HG02571 (cell line): ENCODE measurements at regions not wholly inside any gene's neighbourhood (a gene's known extent, or its start where the extent isn't known, plus 50 kb on each side); places are given as distances from the start of the nearest gene placed in this dataset.
A peak's percentile ranks its signal among the peaks of the same experiment; 100 is the strongest.

ENCODE experiments used
- ATAC-seq: cut with Tn5 transposase; IDR thresholded peaks from one replicate; pipeline ENCODE4 v1.9.1; 2021; ENCODE audit warnings: mild to moderate bottlenecking, moderate library complexity; ENCODE audit not compliant: unreplicated experiment

GRCh38 chr5:164561933-164562872, 1056.8 kb downstream of the MAT2B start:
- no peak for ATAC-seq

- ATAC-seq = no peak
Measured at GRCh38 chr5:164563370-164563769, 1058.0 kb downstream of the MAT2B start.

GRCh38 chr5:164573397-164573796, 1068.0 kb downstream of the MAT2B start:
- no peak for ATAC-seq

GRCh38 chr5:164577201-164577600, 1071.8 kb downstream of the MAT2B start:
- no peak for ATAC-seq

- no peak for ATAC-seq
Measured at GRCh38 chr5:164577742-164578141, 1072.3 kb downstream of the MAT2B start.

GRCh38 chr5:164578401-164578800, 1073.0 kb downstream of the MAT2B start:
- ATAC-seq = no peak

GRCh38 chr5:164578911-164579310, 1073.5 kb downstream of the MAT2B start:
- ATAC-seq = no peak

- ATAC-seq = no peak
Measured at GRCh38 chr5:164580155-164580554, 1074.7 kb downstream of the MAT2B start.

GRCh38 chr5:164581889-164582288, 1076.5 kb downstream of the MAT2B start:
- ATAC-seq = no peak

- no peak for ATAC-seq
Measured at GRCh38 chr5:164593982-164594381, 1088.6 kb downstream of the MAT2B start.

GRCh38 chr5:164597293-164597900, 1092.0 kb downstream of the MAT2B start:
- ATAC-seq = peak; percentile 85

GRCh38 chr5:164600274-164600673, 1094.9 kb downstream of the MAT2B start:
- ATAC-seq = no peak

- no peak for ATAC-seq
Measured at GRCh38 chr5:164600929-164601535, 1095.6 kb downstream of the MAT2B start.

GRCh38 chr5:164608507-164608906, 1103.1 kb downstream of the MAT2B start:
- no peak for ATAC-seq

GRCh38 chr5:164610374-164610773, 1105.0 kb downstream of the MAT2B start:
- ATAC-seq = no peak

- no peak for ATAC-seq
Measured at GRCh38 chr5:164614707-164615106, 1109.3 kb downstream of the MAT2B start.

GRCh38 chr5:164617290-164617689, 1111.9 kb downstream of the MAT2B start:
- no peak for ATAC-seq

GRCh38 chr5:164627021-164627420, 1121.6 kb downstream of the MAT2B start:
- ATAC-seq = no peak

GRCh38 chr5:164636456-164636855, 1131.0 kb downstream of the MAT2B start:
- ATAC-seq = no peak

- ATAC-seq = no peak
Measured at GRCh38 chr5:164637931-164638521, 1132.6 kb downstream of the MAT2B start.

- no peak for ATAC-seq
Measured at GRCh38 chr5:164649266-164649665, 1143.8 kb downstream of the MAT2B start.
